ENCODE measurements at regions not wholly inside any gene's neighbourhood (a gene's known extent, or its start where the extent isn't known, plus 50 kb on each side); places are given as distances from the start of the nearest gene placed in this dataset.

DNA sequence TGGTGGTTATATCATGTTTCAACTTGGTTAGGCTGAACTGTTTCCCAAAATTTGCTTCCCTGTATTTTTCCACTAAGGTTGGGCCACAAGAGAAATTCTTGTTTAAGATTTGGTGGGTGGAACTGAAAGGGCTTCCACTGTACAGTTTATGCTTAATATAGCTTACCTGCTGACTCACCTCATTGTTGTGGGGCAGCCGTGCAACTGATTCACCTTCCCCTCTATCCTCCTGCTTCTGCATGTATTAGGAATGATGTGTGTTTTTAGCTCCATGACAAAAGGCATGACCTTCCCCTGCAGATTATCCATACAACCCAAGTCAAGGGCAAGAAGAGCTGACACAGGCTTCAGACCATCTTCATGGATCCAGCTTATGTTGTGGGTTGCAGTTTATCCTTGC, 98.4 kb upstream of the GULP1 start:
- no peaks in the 10 kb centered on the region for H3K9me3 ChIP-seq
- no peaks in the 10 kb centered on the region for H3K27me3 ChIP-seq (ENCODE audit: insufficient read depth in 3 of 3, low read length in 2 of 3)
- H3K4me3 ChIP-seq, result no peak overlapping the region
- ATAC-seq (no peak), DNase-seq (no peak)
- TF ChIP-seq, protein P1, sequence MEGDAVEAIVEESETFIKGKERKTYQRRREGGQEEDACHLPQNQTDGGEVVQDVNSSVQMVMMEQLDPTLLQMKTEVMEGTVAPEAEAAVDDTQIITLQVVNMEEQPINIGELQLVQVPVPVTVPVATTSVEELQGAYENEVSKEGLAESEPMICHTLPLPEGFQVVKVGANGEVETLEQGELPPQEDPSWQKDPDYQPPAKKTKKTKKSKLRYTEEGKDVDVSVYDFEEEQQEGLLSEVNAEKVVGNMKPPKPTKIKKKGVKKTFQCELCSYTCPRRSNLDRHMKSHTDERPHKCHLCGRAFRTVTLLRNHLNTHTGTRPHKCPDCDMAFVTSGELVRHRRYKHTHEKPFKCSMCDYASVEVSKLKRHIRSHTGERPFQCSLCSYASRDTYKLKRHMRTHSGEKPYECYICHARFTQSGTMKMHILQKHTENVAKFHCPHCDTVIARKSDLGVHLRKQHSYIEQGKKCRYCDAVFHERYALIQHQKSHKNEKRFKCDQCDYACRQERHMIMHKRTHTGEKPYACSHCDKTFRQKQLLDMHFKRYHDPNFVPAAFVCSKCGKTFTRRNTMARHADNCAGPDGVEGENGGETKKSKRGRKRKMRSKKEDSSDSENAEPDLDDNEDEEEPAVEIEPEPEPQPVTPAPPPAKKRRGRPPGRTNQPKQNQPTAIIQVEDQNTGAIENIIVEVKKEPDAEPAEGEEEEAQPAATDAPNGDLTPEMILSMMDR (IDR thresholded peaks at IDR 0.05), result no peak
- H3K27ac ChIP-seq, result no peak overlapping the region
- no peaks in the 10 kb centered on the region for H3K36me3 ChIP-seq (ENCODE audit: insufficient read depth in 1 of 2, low read depth in 1 of 2)
- WGBS, 3 donors, result 79 to 89% (median 82%) methylated on average over 1 of the region's 1 CpG
- intact Hi-C loops (cut with DNase I), result no loop called here
- H3K4me1 ChIP-seq, result no peaks in the 10 kb centered on the region

DNA sequence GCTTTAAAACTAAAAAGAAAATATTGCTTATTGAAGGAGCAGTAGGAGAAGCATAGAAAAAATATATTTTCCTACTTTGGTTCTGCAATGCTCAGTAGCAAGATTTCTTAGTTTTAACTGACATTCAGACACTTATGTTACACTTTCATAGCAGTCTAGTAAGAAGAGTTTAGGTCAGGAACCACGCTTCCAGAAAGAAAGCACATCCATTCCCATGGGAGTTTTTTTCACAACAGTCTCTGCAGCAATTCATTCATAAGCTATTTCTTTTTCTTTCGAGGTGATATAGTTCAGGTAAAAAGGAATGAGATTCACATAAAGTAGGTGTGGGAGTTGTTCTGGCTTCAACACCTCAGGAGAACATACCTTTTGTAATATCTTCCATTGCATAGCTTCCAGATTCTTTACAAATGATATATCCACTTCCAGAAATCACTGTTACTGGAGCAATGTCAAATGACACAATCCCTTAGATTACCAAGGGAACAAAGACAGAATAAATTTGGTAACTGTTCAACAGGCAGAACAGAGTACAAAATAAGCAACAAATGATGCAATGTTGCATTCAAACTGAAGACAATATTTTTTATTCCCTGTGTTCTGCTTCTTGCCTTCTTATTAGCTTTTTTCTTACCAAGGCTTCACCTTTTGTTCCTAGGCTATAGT, 95.2 kb upstream of the GULP1 start:
- ATAC-seq, result peak in 1 of 4 donors; percentile 44
- no peaks in the 10 kb centered on the region for H3K27me3 ChIP-seq (ENCODE audit: insufficient read depth in 3 of 3, low read length in 2 of 3)
- H3K4me3 ChIP-seq, result no peak overlapping the region
- no peak overlapping the region for H3K27ac ChIP-seq
- H3K36me3 ChIP-seq (ENCODE audit: insufficient read depth in 1 of 2, low read depth in 1 of 2), result no peaks in the 10 kb centered on the region
- 30 to 49% (median 32%) methylated on average over 2 of the region's 2 CpGs for WGBS, 3 donors
- no peaks in the 10 kb centered on the region for H3K4me1 ChIP-seq
- TF ChIP-seq, protein P1 (IDR thresholded peaks at IDR 0.05), result no peak
- no peak for DNase-seq
- intact Hi-C loops (cut with DNase I), result no loop called here
- H3K9me3 ChIP-seq, result no peaks in the 10 kb centered on the region

DNA sequence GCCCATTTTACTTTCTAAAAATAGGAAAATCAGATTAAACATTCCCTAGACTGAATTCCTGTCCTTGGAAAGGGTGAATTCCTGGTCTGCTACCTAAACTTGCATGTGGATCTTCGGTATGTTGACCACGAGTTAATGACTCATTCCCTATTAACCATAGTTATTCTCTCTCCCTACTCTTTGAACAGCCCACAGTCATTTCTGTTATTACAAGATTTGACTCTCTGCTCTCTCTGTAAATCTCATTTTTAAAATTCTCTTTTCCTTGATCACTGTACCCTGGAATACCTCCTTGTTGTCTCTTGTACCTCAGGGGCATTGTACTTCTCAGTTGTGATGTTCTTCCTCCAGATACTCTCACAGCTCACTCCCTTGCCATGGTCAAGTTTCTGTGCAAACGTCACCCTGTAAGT, 92.0 kb upstream of the GULP1 start:
- 85 to 91% (median 87%) methylated on average over 3 of the region's 3 CpGs for WGBS, 3 donors
- TF ChIP-seq, protein P1 (IDR thresholded peaks at IDR 0.05), result no peak
- H3K4me3 ChIP-seq, result no peak overlapping the region
- ATAC-seq, result no peak
- no peak overlapping the region for H3K27ac ChIP-seq
- no peak for DNase-seq
- no peaks in the 10 kb centered on the region for H3K9me3 ChIP-seq
- no peaks in the 10 kb centered on the region for H3K4me1 ChIP-seq
- intact Hi-C loops (cut with DNase I), result no loop called here
- H3K27me3 ChIP-seq (ENCODE audit: insufficient read depth in 3 of 3, low read length in 2 of 3), result no peaks in the 10 kb centered on the region
- H3K36me3 ChIP-seq (ENCODE audit: insufficient read depth in 1 of 2, low read depth in 1 of 2), result no peaks in the 10 kb centered on the region

DNA sequence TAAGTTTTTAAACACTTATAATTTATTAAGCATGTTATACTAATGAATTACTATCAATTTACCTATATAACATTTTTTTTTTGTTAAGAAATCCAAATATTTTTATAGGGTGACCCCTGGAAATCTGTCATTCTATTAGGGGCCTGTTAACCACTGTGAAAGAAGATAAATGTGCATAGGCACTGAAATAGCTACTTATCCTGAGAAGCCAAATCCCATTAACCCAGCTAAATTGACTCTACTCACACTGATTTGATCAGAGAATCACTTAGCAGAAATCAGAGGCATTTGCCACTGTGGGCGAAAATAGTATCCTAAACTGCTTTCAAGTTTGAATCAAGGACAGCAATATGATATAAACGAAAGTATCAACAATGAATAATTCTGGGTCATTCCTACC, 90.0 kb upstream of the GULP1 start:
- no peaks in the 10 kb centered on the region for H3K27me3 ChIP-seq (ENCODE audit: insufficient read depth in 3 of 3, low read length in 2 of 3)
- no peaks in the 10 kb centered on the region for H3K4me1 ChIP-seq
- H3K27ac ChIP-seq, result no peak overlapping the region
- TF ChIP-seq, protein P1 (IDR thresholded peaks at IDR 0.05), result no peak
- H3K4me3 ChIP-seq, result no peak overlapping the region
- ATAC-seq, result no peak
- WGBS, 3 donors, result 96% methylated on average over 2 of the region's 2 CpGs
- H3K36me3 ChIP-seq (ENCODE audit: insufficient read depth in 1 of 2, low read depth in 1 of 2), result no peaks in the 10 kb centered on the region
- intact Hi-C loops (cut with DNase I), result no loop called here
- no peaks in the 10 kb centered on the region for H3K9me3 ChIP-seq
- no peak for DNase-seq

DNA sequence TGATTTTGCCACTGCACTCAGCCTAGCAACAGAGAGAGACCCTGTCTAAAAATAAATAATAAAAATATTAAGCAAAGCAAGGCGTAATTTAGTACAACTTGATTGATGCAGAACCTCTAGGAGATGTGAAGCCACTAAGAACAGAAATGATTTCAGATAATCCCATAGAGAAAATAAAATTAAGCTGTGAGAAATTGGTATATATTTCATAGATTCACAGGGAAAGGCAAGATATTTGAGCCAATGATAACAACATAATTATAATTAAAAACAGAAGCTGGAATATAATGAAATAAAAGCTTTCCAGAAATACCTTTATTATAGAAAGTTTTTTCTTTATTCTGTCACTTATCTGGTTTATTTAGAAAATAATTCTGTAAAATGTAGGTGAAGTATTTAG, 88.9 kb upstream of the GULP1 start:
- H3K9me3 ChIP-seq, result no peaks in the 10 kb centered on the region
- intact Hi-C loops (cut with DNase I), result no loop called here
- no peak overlapping the region for H3K4me3 ChIP-seq
- H3K27ac ChIP-seq, result no peak overlapping the region
- WGBS, 3 donors, result 89 to 95% (median 93%) methylated on average over 1 of the region's 1 CpG
- H3K27me3 ChIP-seq (ENCODE audit: insufficient read depth in 3 of 3, low read length in 2 of 3), result no peaks in the 10 kb centered on the region
- TF ChIP-seq, protein P1 (IDR thresholded peaks at IDR 0.05), result no peak
- no peak for ATAC-seq
- no peaks in the 10 kb centered on the region for H3K36me3 ChIP-seq (ENCODE audit: insufficient read depth in 1 of 2, low read depth in 1 of 2)
- no peaks in the 10 kb centered on the region for H3K4me1 ChIP-seq
- DNase-seq, result no peak
